WERI-Rb-1 (cell line): ENCODE measurements at regions not wholly inside any gene's neighbourhood (a gene's known extent, or its start where the extent isn't known, plus 50 kb on each side); places are given as distances from the start of the nearest gene placed in this dataset.
"Not testable (repeated sequence)": the region's sequence is repeated elsewhere in the genome, so short reads cannot be mapped to it uniquely, and the experiment has no call there.

ENCODE experiments used
- DNase-seq: peaks from one replicate; pipeline ENCODE4 v3.0.0-alpha.2; 2020
- H3K27ac ChIP-seq: fragments of 250-450 bp; sonication (Bioruptor Pico); 2 replicates; pipeline ENCODE4 v1.5.1; 2020; ENCODE audit warnings: mild to moderate bottlenecking, moderate library complexity
- H3K27me3 ChIP-seq: fragments of 250-450 bp; sonication (Bioruptor Pico); 2 replicates; pipeline ENCODE4 v1.5.1; 2021; ENCODE audit warnings: mild to moderate bottlenecking, low read depth, moderate library complexity; ENCODE audit not compliant: insufficient read depth, severe bottlenecking
- H3K36me3 ChIP-seq: fragments of 250-450 bp; sonication (Bioruptor Pico); 2 replicates; pipeline ENCODE4 v1.5.1; 2020; ENCODE audit warnings: mild to moderate bottlenecking, moderate library complexity
- H3K4me3 ChIP-seq: 2 replicates; pipeline ENCODE4 v1.5.1; 2011; ENCODE audit warnings: low read depth, mild to moderate bottlenecking, control low read depth, low read length
- H3K9me3 ChIP-seq: fragments of 250-450 bp; sonication (Bioruptor Pico); 2 replicates; pipeline ENCODE4 v1.5.1; 2021; ENCODE audit warnings: mild to moderate bottlenecking, moderate library complexity; ENCODE audit not compliant: severe bottlenecking
- CTCF ChIP-seq: IDR thresholded peaks from 2 replicates; pipeline ENCODE4 v1.5.1; 2011; ENCODE audit warnings: low read depth, mild to moderate bottlenecking, control low read depth, inconsistent platforms, low read length

DNA sequence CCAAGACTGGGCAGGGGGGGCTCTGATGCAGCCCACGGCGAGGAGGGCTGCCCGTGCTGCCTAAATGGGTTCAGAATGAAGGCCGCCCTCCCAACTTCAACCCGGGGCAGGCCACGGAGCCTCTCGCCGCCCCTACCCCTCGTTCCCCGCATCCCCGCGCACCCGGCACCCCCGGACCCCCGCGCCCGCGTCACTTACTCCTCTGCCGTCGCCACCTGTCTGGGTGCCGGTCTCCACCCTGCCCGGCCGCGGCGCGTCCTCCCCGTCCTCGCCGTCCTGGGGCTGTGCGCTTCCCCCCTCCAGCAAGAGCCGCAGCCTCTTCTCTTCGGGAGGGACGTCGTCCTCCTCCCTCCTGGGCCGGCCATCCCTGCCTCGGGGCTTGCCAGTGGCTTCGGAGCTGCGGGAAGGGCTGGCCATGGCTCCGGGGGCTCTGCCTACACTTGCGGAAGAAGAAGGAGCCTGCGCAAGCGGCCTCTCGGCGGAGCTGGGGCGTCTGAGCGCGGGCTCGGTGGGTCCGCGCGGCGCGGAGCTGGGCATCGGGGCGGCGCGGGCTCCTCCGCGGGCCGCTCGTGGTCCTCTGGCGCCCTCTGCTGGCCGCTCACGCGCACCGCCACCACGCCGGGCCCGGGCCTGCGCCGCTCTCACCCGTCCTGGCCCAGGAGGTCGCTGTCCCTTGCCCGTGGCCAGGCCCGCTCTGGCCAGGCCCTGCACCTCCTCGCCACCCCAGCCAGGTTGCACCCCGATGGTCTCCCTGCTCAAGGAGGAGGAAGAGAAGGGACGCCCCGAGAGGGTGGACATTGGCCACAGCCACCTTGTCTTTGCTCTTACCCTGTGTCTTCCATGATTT is 59.3 kb upstream of the CLEC6A start:
- H3K27me3 ChIP-seq, H3K9me3 ChIP-seq, H3K27ac ChIP-seq, H3K36me3 ChIP-seq: not testable (repeated sequence)
- peak overlapping the region; percentile 47 for H3K4me3 ChIP-seq
- peak; percentile 69 for TF ChIP-seq CTCF
- peak; percentile 64 for DNase-seq

DNA sequence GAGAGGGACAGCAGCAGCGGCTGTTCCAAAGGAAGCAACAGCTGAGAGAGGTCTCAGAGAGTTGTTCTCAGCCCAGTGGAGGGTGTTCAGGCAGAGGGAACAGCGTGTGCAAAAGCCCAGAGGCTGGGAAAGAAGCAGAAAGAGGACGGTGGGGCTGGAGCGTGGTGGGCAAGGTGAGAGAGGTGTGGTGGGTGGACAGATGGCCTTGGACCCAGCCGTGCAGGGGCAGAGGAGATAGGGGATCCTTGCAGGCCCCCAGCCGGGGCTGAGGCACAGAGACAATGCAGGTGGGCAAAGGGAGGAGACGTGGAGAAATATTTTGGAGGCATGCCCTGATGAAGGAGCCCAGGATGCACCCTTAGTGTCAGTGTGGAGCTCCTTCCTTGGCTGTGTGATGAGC is 58.4 kb upstream of the CLEC6A start:
- not testable (repeated sequence) for H3K9me3 ChIP-seq, H3K27me3 ChIP-seq, DNase-seq, H3K4me3 ChIP-seq, H3K36me3 ChIP-seq, H3K27ac ChIP-seq

DNA sequence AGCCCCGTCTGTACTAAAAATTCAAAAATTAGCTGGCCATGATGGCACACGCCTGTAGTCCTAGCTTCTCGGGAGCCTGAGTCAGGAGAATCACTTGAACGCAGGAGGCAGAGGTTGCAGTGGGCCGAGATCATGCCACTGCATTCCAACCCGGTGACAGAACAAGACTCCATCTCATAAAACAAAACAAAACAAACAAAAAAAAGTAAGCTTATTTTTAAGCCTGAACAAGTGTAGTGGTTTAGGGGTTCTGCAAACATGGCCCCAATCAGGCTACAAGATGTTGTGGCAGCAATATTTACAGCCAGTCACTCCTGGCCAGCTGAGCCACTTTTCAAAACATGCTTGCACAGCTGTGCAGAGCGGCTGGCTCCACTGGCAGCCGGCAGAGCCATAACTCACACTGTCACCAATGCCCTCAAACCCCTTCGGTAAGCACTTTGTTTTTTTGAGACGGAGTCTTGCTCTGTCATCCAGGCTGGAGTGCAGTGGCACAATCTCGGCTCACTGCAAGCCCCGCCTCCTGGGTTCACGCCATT is 56.2 kb upstream of the CLEC6A start:
- not testable (repeated sequence) for H3K36me3 ChIP-seq, H3K27ac ChIP-seq, H3K27me3 ChIP-seq, H3K9me3 ChIP-seq, H3K4me3 ChIP-seq, DNase-seq

DNA sequence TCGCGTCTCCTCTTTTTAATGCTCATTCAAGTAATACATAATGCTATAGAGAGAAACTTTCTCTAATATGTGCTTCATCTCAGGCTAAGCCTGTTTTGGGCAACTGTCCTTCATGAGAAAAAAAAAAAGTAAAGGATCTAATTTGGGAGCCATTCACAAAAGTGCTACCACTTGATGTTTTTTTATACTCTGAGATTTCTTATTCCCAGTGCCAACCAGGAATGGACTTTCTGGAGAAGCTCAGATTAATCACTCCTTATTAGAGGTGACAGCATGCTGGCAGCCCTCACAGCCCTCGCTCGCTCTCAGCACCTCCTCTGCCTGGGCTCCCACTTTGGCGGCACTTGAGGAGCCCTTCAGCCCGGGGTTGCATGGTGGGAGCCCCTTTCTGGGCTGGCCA is 51.9 kb upstream of the CLEC6A start:
- H3K27ac ChIP-seq, DNase-seq, H3K36me3 ChIP-seq, H3K9me3 ChIP-seq, H3K27me3 ChIP-seq, H3K4me3 ChIP-seq: not testable (repeated sequence)

DNA sequence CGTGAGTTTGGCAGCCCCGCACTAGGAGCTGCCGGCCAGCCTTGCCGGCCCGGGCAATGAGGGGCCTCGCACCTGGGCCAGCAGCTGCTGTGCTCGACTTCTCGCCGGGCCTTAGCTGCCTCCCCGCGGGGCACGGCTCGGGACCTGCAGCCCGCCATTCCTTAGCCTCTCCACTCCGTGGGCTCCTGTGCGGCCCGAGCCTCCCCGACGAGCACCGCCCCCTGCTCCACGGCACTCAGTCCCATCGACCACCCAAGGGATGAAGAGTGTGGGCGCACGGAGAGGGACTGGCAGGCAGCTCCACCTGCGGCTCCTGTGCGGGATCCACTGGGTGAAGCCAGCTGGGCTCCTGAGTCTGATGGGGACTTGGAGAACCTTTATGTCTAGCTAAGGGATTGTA is 51.4 kb upstream of the CLEC6A start:
- not testable (repeated sequence) for H3K4me3 ChIP-seq, H3K27me3 ChIP-seq, DNase-seq, H3K36me3 ChIP-seq, H3K27ac ChIP-seq, H3K9me3 ChIP-seq
